A549 (cell line): ENCODE measurements at regions not wholly inside any gene's neighbourhood (a gene's known extent, or its start where the extent isn't known, plus 50 kb on each side); places are given as distances from the start of the nearest gene placed in this dataset.

Experiments
- BHLHE40 ChIP-seq: IDR thresholded peaks from 2 replicates; pipeline ENCODE4 v1.6.1; 2012; ENCODE audit warnings: low read depth, low read length, inconsistent platforms
- KDM1A ChIP-seq: fragments of 200-600 bp; sonication (generic); IDR thresholded peaks from 2 replicates; pipeline ENCODE4 v1.6.1; 2016; ENCODE audit warnings: low read depth, mild to moderate bottlenecking
- KDM5A ChIP-seq: fragments of 200-600 bp; sonication (generic); IDR thresholded peaks from 2 replicates; pipeline ENCODE4 v1.6.1; 2016; ENCODE audit warnings: antibody characterized with exemption, mild to moderate bottlenecking
- MAZ ChIP-seq: fragments of 150-350 bp; IDR thresholded peaks from 2 replicates; pipeline ENCODE4 v1.6.1; 2014; ENCODE audit warnings: antibody characterized with exemption, low read depth, low read length, borderline replicate concordance
- MYC ChIP-seq: IDR thresholded peaks from 2 replicates; pipeline ENCODE4 v1.6.1; 2012; ENCODE audit warnings: mild to moderate bottlenecking, inconsistent platforms, low read length, improper control_type of control experiment, borderline replicate concordance
- POLR2A ChIP-seq: IDR thresholded peaks from 2 replicates; pipeline ENCODE4 v1.6.1; 2012; ENCODE audit warnings: mild to moderate bottlenecking, low read length
- RFX5 ChIP-seq: fragments of 450-650 bp; IDR thresholded peaks from 2 replicates; pipeline ENCODE4 v1.7.1; 2014; ENCODE audit warnings: antibody characterized with exemption, mild to moderate bottlenecking, moderate library complexity
- ZFP36 ChIP-seq: fragments of 450-650 bp; IDR thresholded peaks from 2 replicates; pipeline ENCODE4 v1.6.1; 2014; ENCODE audit warnings: borderline replicate concordance; ENCODE audit not compliant: partially characterized antibody
- TF ChIP-seq, protein P1 (sequence below): fragments of >200 bp; sonication (Bioruptor Twin); formaldehyde crosslinking; IDR thresholded peaks from 3 replicates; pipeline ENCODE4 v1.5.1; 2016
- TF ChIP-seq, protein P2 (sequence below): fragments of >200 bp; sonication (Bioruptor Twin); formaldehyde crosslinking; IDR thresholded peaks from 3 replicates; pipeline ENCODE4 v1.6.1; 2016
- TF ChIP-seq, protein P3 (sequence below): fragments of 450-650 bp; IDR thresholded peaks from 2 replicates; pipeline ENCODE4 v1.6.1; 2014; ENCODE audit warnings: antibody characterized with exemption
- TF ChIP-seq, protein P4 (sequence below): fragments of 200-600 bp; sonication (generic); IDR thresholded peaks from 2 replicates; pipeline ENCODE4 v1.6.1; 2016; ENCODE audit warnings: antibody characterized with exemption, mild to moderate bottlenecking, moderate library complexity

DNA sequence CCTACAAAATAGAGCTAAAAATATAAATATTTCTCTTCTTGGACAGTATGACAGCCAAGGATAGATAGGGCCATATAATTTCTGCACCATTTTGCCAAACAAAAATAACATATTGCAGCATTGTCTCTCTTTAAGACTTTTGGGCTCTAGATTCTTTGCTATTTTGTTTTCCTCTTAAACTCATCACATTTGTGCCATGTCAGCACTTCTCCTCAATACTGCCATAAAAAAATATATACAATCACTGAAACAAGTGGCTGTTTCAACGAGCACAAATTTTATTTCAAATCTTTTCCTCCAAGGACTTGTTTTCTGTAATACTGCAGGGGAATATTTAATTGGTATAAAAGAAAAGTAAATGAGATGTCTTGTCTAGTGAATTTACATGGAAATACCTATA lies 1570.0 kb upstream of the NUDT12 start:
- TF ChIP-seq, protein P1, sequence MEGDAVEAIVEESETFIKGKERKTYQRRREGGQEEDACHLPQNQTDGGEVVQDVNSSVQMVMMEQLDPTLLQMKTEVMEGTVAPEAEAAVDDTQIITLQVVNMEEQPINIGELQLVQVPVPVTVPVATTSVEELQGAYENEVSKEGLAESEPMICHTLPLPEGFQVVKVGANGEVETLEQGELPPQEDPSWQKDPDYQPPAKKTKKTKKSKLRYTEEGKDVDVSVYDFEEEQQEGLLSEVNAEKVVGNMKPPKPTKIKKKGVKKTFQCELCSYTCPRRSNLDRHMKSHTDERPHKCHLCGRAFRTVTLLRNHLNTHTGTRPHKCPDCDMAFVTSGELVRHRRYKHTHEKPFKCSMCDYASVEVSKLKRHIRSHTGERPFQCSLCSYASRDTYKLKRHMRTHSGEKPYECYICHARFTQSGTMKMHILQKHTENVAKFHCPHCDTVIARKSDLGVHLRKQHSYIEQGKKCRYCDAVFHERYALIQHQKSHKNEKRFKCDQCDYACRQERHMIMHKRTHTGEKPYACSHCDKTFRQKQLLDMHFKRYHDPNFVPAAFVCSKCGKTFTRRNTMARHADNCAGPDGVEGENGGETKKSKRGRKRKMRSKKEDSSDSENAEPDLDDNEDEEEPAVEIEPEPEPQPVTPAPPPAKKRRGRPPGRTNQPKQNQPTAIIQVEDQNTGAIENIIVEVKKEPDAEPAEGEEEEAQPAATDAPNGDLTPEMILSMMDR, result no peak
- TF ChIP-seq ZFP36 (no peak), RFX5 (no peak), KDM1A (no peak), MAZ (no peak), POLR2A (no peak), MYC (no peak), KDM5A (no peak), BHLHE40 (no peak)
- TF ChIP-seq, protein P2, sequence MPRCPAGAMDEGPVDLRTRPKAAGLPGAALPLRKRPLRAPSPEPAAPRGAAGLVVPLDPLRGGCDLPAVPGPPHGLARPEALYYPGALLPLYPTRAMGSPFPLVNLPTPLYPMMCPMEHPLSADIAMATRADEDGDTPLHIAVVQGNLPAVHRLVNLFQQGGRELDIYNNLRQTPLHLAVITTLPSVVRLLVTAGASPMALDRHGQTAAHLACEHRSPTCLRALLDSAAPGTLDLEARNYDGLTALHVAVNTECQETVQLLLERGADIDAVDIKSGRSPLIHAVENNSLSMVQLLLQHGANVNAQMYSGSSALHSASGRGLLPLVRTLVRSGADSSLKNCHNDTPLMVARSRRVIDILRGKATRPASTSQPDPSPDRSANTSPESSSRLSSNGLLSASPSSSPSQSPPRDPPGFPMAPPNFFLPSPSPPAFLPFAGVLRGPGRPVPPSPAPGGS, result no peak
- TF ChIP-seq, protein P3, sequence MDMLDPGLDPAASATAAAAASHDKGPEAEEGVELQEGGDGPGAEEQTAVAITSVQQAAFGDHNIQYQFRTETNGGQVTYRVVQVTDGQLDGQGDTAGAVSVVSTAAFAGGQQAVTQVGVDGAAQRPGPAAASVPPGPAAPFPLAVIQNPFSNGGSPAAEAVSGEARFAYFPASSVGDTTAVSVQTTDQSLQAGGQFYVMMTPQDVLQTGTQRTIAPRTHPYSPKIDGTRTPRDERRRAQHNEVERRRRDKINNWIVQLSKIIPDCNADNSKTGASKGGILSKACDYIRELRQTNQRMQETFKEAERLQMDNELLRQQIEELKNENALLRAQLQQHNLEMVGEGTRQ, result no peak
- TF ChIP-seq, protein P4, sequence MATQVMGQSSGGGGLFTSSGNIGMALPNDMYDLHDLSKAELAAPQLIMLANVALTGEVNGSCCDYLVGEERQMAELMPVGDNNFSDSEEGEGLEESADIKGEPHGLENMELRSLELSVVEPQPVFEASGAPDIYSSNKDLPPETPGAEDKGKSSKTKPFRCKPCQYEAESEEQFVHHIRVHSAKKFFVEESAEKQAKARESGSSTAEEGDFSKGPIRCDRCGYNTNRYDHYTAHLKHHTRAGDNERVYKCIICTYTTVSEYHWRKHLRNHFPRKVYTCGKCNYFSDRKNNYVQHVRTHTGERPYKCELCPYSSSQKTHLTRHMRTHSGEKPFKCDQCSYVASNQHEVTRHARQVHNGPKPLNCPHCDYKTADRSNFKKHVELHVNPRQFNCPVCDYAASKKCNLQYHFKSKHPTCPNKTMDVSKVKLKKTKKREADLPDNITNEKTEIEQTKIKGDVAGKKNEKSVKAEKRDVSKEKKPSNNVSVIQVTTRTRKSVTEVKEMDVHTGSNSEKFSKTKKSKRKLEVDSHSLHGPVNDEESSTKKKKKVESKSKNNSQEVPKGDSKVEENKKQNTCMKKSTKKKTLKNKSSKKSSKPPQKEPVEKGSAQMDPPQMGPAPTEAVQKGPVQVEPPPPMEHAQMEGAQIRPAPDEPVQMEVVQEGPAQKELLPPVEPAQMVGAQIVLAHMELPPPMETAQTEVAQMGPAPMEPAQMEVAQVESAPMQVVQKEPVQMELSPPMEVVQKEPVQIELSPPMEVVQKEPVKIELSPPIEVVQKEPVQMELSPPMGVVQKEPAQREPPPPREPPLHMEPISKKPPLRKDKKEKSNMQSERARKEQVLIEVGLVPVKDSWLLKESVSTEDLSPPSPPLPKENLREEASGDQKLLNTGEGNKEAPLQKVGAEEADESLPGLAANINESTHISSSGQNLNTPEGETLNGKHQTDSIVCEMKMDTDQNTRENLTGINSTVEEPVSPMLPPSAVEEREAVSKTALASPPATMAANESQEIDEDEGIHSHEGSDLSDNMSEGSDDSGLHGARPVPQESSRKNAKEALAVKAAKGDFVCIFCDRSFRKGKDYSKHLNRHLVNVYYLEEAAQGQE, result no peak
